Occipital lobe (tissue), 1 donor: ENCODE measurements at regions not wholly inside any gene's neighbourhood (a gene's known extent, or its start where the extent isn't known, plus 50 kb on each side); places are given as distances from the start of the nearest gene placed in this dataset.

ENCODE experiments used
- DNase-seq: peaks from one replicate; lab custom pipeline; 2025; lab: John Stamatoyannopoulos, UW

GRCh38 chr13:47184321-47184720 is 287.5 kb upstream of the HTR2A start:
- DNase-seq: no peak

GRCh38 chr13:47179321-47179720 is 282.5 kb upstream of the HTR2A start:
- DNase-seq: no peak

GRCh38 chr13:47178090-47178950 is 281.5 kb upstream of the HTR2A start:
- DNase-seq: no peak

GRCh38 chr13:47175172-47175866 is 278.5 kb upstream of the HTR2A start:
- DNase-seq: no peak

- DNase-seq: no peak
These were observed 274.1 kb upstream of the HTR2A start for GRCh38 chr13:47170971-47171370.

- no peak for DNase-seq
These were observed 271.8 kb upstream of the HTR2A start for GRCh38 chr13:47168618-47169017.

GRCh38 chr13:47168066-47168465 is 271.2 kb upstream of the HTR2A start:
- DNase-seq: no peak

- no peak for DNase-seq
These were observed 269.5 kb upstream of the HTR2A start for GRCh38 chr13:47166336-47166735.

- no peak for DNase-seq
These were observed 263.1 kb upstream of the HTR2A start for GRCh38 chr13:47159853-47160550.

- DNase-seq: no peak
These were observed 261.7 kb upstream of the HTR2A start for GRCh38 chr13:47158593-47158992.

GRCh38 chr13:47148543-47148942 is 251.7 kb upstream of the HTR2A start:
- DNase-seq: no peak

GRCh38 chr13:47147812-47148119 is 250.9 kb upstream of the HTR2A start:
- DNase-seq: no peak

- DNase-seq: no peak
These were observed 250.3 kb upstream of the HTR2A start for GRCh38 chr13:47146991-47147811.

GRCh38 chr13:47146136-47146535 is 249.3 kb upstream of the HTR2A start:
- no peak for DNase-seq

GRCh38 chr13:47144782-47145181 is 247.9 kb upstream of the HTR2A start:
- no peak for DNase-seq

GRCh38 chr13:47142105-47142504 is 245.3 kb upstream of the HTR2A start:
- DNase-seq: no peak

GRCh38 chr13:47139519-47139918 is 242.7 kb upstream of the HTR2A start:
- no peak for DNase-seq

GRCh38 chr13:47136504-47136941 is 239.7 kb upstream of the HTR2A start:
- DNase-seq: no peak

GRCh38 chr13:47135800-47136503 is 239.1 kb upstream of the HTR2A start:
- DNase-seq: no peak

- no peak for DNase-seq
These were observed 238.2 kb upstream of the HTR2A start for GRCh38 chr13:47134939-47135489.

- DNase-seq: no peak
These were observed 236.2 kb upstream of the HTR2A start for GRCh38 chr13:47133011-47133445.
